HCT116 (cell line): ENCODE measurements at regions not wholly inside any gene's neighbourhood (a gene's known extent, or its start where the extent isn't known, plus 50 kb on each side); places are given as distances from the start of the nearest gene placed in this dataset.

Source experiments
- ATAC-seq: fragments of 200-7000 bp; cut with Tn5 transposase; 2 replicates; pipeline ENCODE4 v1.9.1; 2020; ENCODE audit warnings: mild to moderate bottlenecking, moderate library complexity
- BruUV-seq: library from RNA; stranded (reverse); fragments of 400-500 nt; replicated peaks from 2 replicates; lab custom pipeline; 2021; lab: Mats Ljungman, UMichigan
- CTCF ChIA-PET: fragments of 300-600 bp; sonication (Branson Sonifier 250); formaldehyde crosslinking; loops from one replicate; lab custom pipeline; 2021; ENCODE audit warnings: antibody characterized with exemption; lab: Charles Lee
- POLR2A ChIA-PET: fragments of 300-600, 350-600 bp; sonication (Branson Sonifier 250); formaldehyde crosslinking; loops from one replicate; lab custom pipeline; 2021; ENCODE audit warnings: antibody characterized with exemption; lab: Charles Lee
- RAD21 ChIA-PET, 2 experiments: fragments of 300-600 bp; sonication (Branson Sonifier 250); formaldehyde crosslinking; loops; one replicate each; lab custom pipeline; 2023; ENCODE audit warnings: low total read pairs in 2 of 2; ENCODE audit not compliant: uncharacterized antibody in 2 of 2, unreplicated experiment in 2 of 2, low non-redundant PET in 1 of 2; lab: Charles Lee
- DNase-seq: peaks from one replicate; pipeline ENCODE4 v3.0.0-alpha.2; 2010; ENCODE audit warnings: low read depth, low spot score
- H2AFZ ChIP-seq: fragments of 200-600 bp; shearing (Covaris generic), sonication (generic); 2 replicates; pipeline ENCODE4 v1.6.1; 2017; ENCODE audit warnings: low read depth, mixed run types, mixed read lengths, antibody characterized with exemption, low read length; ENCODE audit not compliant: poor library complexity, severe bottlenecking
- H3K27ac ChIP-seq: 2 replicates; pipeline ENCODE4 v1.5.1; 2012; ENCODE audit warnings: low read depth, low read length
- H3K27me3 ChIP-seq: fragments of 200-600 bp; sonication (generic); 2 replicates; pipeline ENCODE4 v1.6.1; 2016; ENCODE audit warnings: mixed run types, low read length, mixed read lengths; ENCODE audit not compliant: insufficient read depth
- H3K36me3 ChIP-seq, 2 experiments: fragments of 200-500 bp in 1 of 2; fragments of 200-600 bp in 1 of 2; sonication (Bioruptor generic) in 1 of 2; sonication (generic) in 1 of 2; 2 replicates each; pipeline versions ENCODE4 v1.5.1 to v1.6.1; 2014 to 2016; ENCODE audit warnings: low read length in 2 of 2, inconsistent platforms in 1 of 2, mixed read lengths in 1 of 2, mixed run types in 1 of 2; ENCODE audit not compliant: insufficient read depth in 2 of 2, control insufficient read depth in 1 of 2
- H3K4me1 ChIP-seq, 2 experiments: fragments of 200-600 bp in 1 of 2; sonication (generic) in 1 of 2; 2 replicates each; pipeline versions ENCODE4 v1.5.1 to v1.6.1; 2012 to 2017; ENCODE audit warnings: low read length in 2 of 2, inconsistent platforms in 1 of 2, mild to moderate bottlenecking in 1 of 2, mixed read lengths in 1 of 2, mixed run types in 1 of 2, moderate library complexity in 1 of 2; ENCODE audit not compliant: insufficient read depth in 2 of 2, control insufficient read depth in 1 of 2
- H3K4me2 ChIP-seq: fragments of 200-600 bp; sonication (generic); 2 replicates; pipeline ENCODE4 v1.6.1; 2017; ENCODE audit warnings: mixed run types, low read length, mixed read lengths
- H3K4me3 ChIP-seq, 2 experiments: fragments of 200-600 bp in 1 of 2; sonication (generic) in 1 of 2; replicated peaks in 1 of 2; 2 replicates each; pipeline ENCODE4 v1.5.1; 2011 to 2016; ENCODE audit warnings: low read length in 2 of 2, control low read depth in 1 of 2, low read depth in 1 of 2, mild to moderate bottlenecking in 1 of 2, mixed read lengths in 1 of 2, mixed run types in 1 of 2
- H3K79me2 ChIP-seq: fragments of 200-600 bp; sonication (generic); 2 replicates; pipeline ENCODE4 v1.6.1; 2017; ENCODE audit warnings: mild to moderate bottlenecking, mixed run types, low read length, moderate library complexity, mixed read lengths; ENCODE audit not compliant: insufficient read depth
- H3K9ac ChIP-seq: fragments of 200-600 bp; sonication (generic); 2 replicates; pipeline ENCODE4 v1.6.1; 2016; ENCODE audit warnings: low read length, mixed read lengths
- H3K9me2 ChIP-seq: fragments of 200-600 bp; sonication (generic), shearing (Covaris generic); 2 replicates; pipeline ENCODE4 v1.6.1; 2017; ENCODE audit warnings: mixed run types, mild to moderate bottlenecking, moderate library complexity; ENCODE audit not compliant: insufficient read depth
- H3K9me3 ChIP-seq, 2 experiments: fragments of 200-500 bp in 1 of 2; fragments of 200-600 bp in 1 of 2; sonication (Bioruptor generic) in 1 of 2; sonication (generic) in 1 of 2; 2 replicates each; pipeline ENCODE4 v1.6.1; 2014 to 2017; ENCODE audit warnings: low read length in 2 of 2, mixed read lengths in 2 of 2, inconsistent platforms in 1 of 2, low read depth in 1 of 2, mild to moderate bottlenecking in 1 of 2, mixed run types in 1 of 2, moderate library complexity in 1 of 2; ENCODE audit not compliant: control insufficient read depth in 1 of 2, insufficient read depth in 1 of 2
- H4K20me1 ChIP-seq: fragments of 200-600 bp; sonication (generic), shearing (Covaris generic); 2 replicates; pipeline ENCODE4 v1.6.1; 2017; ENCODE audit warnings: mixed run types, mild to moderate bottlenecking, moderate library complexity; ENCODE audit not compliant: insufficient read depth
- CBX3 ChIP-seq: IDR thresholded peaks from 2 replicates; pipeline ENCODE4 v1.6.1; 2012; ENCODE audit warnings: low read depth
- CEBPB ChIP-seq: IDR thresholded peaks from 2 replicates; pipeline ENCODE4 v1.6.1; 2012; ENCODE audit warnings: low read depth
- EGR1 ChIP-seq: IDR thresholded peaks from 2 replicates; pipeline ENCODE4 v1.6.1; 2012; ENCODE audit warnings: low read depth
- EZH2 ChIP-seq: fragments of 200-600 bp; sonication (generic); IDR thresholded peaks from 2 replicates; pipeline ENCODE4 v1.6.1; 2017; ENCODE audit warnings: antibody characterized with exemption, mixed run types
- EZH2phosphoT487 ChIP-seq: fragments of 200-600 bp; IDR thresholded peaks from 2 replicates; pipeline ENCODE4 v1.6.1; 2018; ENCODE audit warnings: antibody characterized with exemption, borderline replicate concordance
- POLR2A ChIP-seq: IDR thresholded peaks from 2 replicates; pipeline ENCODE4 v1.7.0; 2011; ENCODE audit warnings: borderline replicate concordance; ENCODE audit not compliant: insufficient read depth, insufficient read length; ENCODE audit errors: extremely low read depth
- POLR2AphosphoS5 ChIP-seq: IDR thresholded peaks from 2 replicates; pipeline ENCODE4 v1.6.1; 2011; ENCODE audit warnings: mild to moderate bottlenecking, low read depth, low read length, moderate library complexity
- RAD21 ChIP-seq: IDR thresholded peaks from 2 replicates; pipeline ENCODE4 v1.6.1; 2012; ENCODE audit warnings: low read depth, mild to moderate bottlenecking
- SP1 ChIP-seq: IDR thresholded peaks from 2 replicates; pipeline ENCODE4 v1.6.1; 2012; ENCODE audit warnings: low read depth
- TCF7L2 ChIP-seq: IDR thresholded peaks from 2 replicates; pipeline ENCODE4 v1.7.0; 2011; ENCODE audit warnings: borderline replicate concordance, inconsistent platforms; ENCODE audit not compliant: insufficient read depth, insufficient read length; ENCODE audit errors: extremely low read depth
- YY1 ChIP-seq: IDR thresholded peaks from 2 replicates; pipeline ENCODE4 v1.6.1; 2011; ENCODE audit warnings: low read length, low read depth, moderate library complexity, mild to moderate bottlenecking; ENCODE audit not compliant: insufficient replicate concordance; ENCODE audit errors: extremely low read depth
- intact Hi-C: fragments of 100-400 bp; cut with micrococcal nuclease; formaldehyde crosslinking; loops from 2 replicates; pipeline ENCODE4 v1.10.0; 2022
- TF ChIP-seq, protein P1 (sequence below): IDR thresholded peaks from 2 replicates; pipeline ENCODE4 v1.6.1; 2012
- TF ChIP-seq, protein P2 (sequence below): IDR thresholded peaks from 2 replicates; pipeline ENCODE4 v1.6.1; 2011; ENCODE audit warnings: mild to moderate bottlenecking, low read length, moderate library complexity; ENCODE audit not compliant: insufficient replicate concordance; ENCODE audit errors: extremely low read depth
- TF ChIP-seq, protein P3 (sequence below): IDR thresholded peaks from 2 replicates; pipeline ENCODE4 v1.6.1; 2012
- TF ChIP-seq, protein P4 (sequence below): IDR thresholded peaks from 2 replicates; pipeline ENCODE4 v1.6.1; 2012; ENCODE audit warnings: low read depth

GRCh38 chr2:181762848-181763247 lies 82.5 kb upstream of the NEUROD1 start:
- no peak overlapping the region for H3K4me3 ChIP-seq
- no peaks in the 10 kb centered on the region for H3K27me3 ChIP-seq
- no peak overlapping the region for H3K27ac ChIP-seq
- H3K79me2 ChIP-seq: no peaks in the 10 kb centered on the region
- no peaks in the 10 kb centered on the region for H3K9me2 ChIP-seq
- TF ChIP-seq TCF7L2 (no peak), EZH2 (no peak), SP1 (no peak), YY1 (no peak), RAD21 (no peak), POLR2AphosphoS5 (no peak), CBX3 (no peak), EZH2phosphoT487 (no peak), CEBPB (no peak), POLR2A (no peak), EGR1 (no peak)
- TF ChIP-seq, protein P1, sequence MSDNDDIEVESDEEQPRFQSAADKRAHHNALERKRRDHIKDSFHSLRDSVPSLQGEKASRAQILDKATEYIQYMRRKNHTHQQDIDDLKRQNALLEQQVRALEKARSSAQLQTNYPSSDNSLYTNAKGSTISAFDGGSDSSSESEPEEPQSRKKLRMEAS: no peak
- TF ChIP-seq, protein P2, sequence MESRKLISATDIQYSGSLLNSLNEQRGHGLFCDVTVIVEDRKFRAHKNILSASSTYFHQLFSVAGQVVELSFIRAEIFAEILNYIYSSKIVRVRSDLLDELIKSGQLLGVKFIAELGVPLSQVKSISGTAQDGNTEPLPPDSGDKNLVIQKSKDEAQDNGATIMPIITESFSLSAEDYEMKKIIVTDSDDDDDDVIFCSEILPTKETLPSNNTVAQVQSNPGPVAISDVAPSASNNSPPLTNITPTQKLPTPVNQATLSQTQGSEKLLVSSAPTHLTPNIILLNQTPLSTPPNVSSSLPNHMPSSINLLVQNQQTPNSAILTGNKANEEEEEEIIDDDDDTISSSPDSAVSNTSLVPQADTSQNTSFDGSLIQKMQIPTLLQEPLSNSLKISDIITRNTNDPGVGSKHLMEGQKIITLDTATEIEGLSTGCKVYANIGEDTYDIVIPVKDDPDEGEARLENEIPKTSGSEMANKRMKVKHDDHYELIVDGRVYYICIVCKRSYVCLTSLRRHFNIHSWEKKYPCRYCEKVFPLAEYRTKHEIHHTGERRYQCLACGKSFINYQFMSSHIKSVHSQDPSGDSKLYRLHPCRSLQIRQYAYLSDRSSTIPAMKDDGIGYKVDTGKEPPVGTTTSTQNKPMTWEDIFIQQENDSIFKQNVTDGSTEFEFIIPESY: no peak
- TF ChIP-seq, protein P3, sequence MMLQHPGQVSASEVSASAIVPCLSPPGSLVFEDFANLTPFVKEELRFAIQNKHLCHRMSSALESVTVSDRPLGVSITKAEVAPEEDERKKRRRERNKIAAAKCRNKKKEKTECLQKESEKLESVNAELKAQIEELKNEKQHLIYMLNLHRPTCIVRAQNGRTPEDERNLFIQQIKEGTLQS: no peak
- TF ChIP-seq, protein P4, sequence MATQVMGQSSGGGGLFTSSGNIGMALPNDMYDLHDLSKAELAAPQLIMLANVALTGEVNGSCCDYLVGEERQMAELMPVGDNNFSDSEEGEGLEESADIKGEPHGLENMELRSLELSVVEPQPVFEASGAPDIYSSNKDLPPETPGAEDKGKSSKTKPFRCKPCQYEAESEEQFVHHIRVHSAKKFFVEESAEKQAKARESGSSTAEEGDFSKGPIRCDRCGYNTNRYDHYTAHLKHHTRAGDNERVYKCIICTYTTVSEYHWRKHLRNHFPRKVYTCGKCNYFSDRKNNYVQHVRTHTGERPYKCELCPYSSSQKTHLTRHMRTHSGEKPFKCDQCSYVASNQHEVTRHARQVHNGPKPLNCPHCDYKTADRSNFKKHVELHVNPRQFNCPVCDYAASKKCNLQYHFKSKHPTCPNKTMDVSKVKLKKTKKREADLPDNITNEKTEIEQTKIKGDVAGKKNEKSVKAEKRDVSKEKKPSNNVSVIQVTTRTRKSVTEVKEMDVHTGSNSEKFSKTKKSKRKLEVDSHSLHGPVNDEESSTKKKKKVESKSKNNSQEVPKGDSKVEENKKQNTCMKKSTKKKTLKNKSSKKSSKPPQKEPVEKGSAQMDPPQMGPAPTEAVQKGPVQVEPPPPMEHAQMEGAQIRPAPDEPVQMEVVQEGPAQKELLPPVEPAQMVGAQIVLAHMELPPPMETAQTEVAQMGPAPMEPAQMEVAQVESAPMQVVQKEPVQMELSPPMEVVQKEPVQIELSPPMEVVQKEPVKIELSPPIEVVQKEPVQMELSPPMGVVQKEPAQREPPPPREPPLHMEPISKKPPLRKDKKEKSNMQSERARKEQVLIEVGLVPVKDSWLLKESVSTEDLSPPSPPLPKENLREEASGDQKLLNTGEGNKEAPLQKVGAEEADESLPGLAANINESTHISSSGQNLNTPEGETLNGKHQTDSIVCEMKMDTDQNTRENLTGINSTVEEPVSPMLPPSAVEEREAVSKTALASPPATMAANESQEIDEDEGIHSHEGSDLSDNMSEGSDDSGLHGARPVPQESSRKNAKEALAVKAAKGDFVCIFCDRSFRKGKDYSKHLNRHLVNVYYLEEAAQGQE: no peak
- ChIA-PET RAD21 (no interaction called here), POLR2A (no interaction called here), CTCF (no interaction called here)
- no peak overlapping the region for H2AFZ ChIP-seq
- no peaks in the 10 kb centered on the region for H3K9me3 ChIP-seq
- H3K36me3 ChIP-seq: no peaks in the 10 kb centered on the region
- no peak overlapping the region for H3K9ac ChIP-seq
- intact Hi-C loops: no loop called here
- peaks cover 20 to 41% of the 10 kb centered on the region in 2 experiments for H3K4me1 ChIP-seq
- no TSS peak for BruUV-seq
- H3K4me2 ChIP-seq: no peak overlapping the region
- ATAC-seq (no peak), DNase-seq (no peak)
- H4K20me1 ChIP-seq: no peaks in the 10 kb centered on the region
